GM12878 (cell line): ENCODE measurements at regions not wholly inside any gene's neighbourhood (a gene's known extent, or its start where the extent isn't known, plus 50 kb on each side); places are given as distances from the start of the nearest gene placed in this dataset.

Experiments
- ATAC-seq: fragments of 200-7000 bp; cut with Tn5 transposase; 3 replicates; pipeline ENCODE4 v1.9.1; 2020; ENCODE audit warnings: mild to moderate bottlenecking, moderate library complexity
- BruUV-seq: library from RNA; stranded (reverse); fragments of 400-500 nt; replicated peaks from 2 replicates; lab custom pipeline; 2021; lab: Mats Ljungman, UMichigan
- CTCF ChIA-PET: fragments of 300-600 bp; sonication (Branson Sonifier 250); formaldehyde crosslinking; extraction: SDS; loops from one replicate; lab custom pipeline; 2021; ENCODE audit warnings: inconsistent platforms; lab: Yijun Ruan, JAX
- POLR2A ChIA-PET: fragments of 350-600 bp; formaldehyde crosslinking; extraction: SDS; loops from one replicate; lab custom pipeline; 2021; ENCODE audit warnings: inconsistent platforms; lab: Charles Lee
- RAD21 ChIA-PET: fragments of 300-600 bp; sonication (Branson Sonifier 250); formaldehyde crosslinking; loops from one replicate; lab custom pipeline; 2023; ENCODE audit warnings: antibody characterized with exemption; ENCODE audit not compliant: unreplicated experiment; lab: Charles Lee
- SMC1A ChIA-PET: fragments of 300-600 bp; sonication (Branson Sonifier 250); formaldehyde crosslinking; loops from one replicate; lab custom pipeline; 2023; ENCODE audit not compliant: unreplicated experiment, uncharacterized antibody; lab: Charles Lee
- DNase-seq: peaks from one replicate; pipeline ENCODE4 v3.0.0-alpha.2; 2011; ENCODE audit warnings: low read depth, low spot score
- FAIRE-seq: peaks from 3 replicates; lab custom pipeline; 2011; peaks lifted over from hg19 to GRCh38; lab: Jason Lieb, UNC
- H2AFZ ChIP-seq: 2 replicates; pipeline ENCODE4 v1.6.0; 2011; ENCODE audit warnings: low read depth, low read length, control low read depth; ENCODE audit not compliant: control insufficient read depth
- H3K27ac ChIP-seq: 2 replicates; pipeline ENCODE4 v1.5.1; 2011; ENCODE audit warnings: control low read depth; ENCODE audit not compliant: control insufficient read depth, insufficient read depth
- H3K27me3 ChIP-seq, 2 experiments: replicated peaks in 1 of 2; 2 replicates each; pipeline versions ENCODE4 v1.6.0 to v1.6.1; 2011; ENCODE audit warnings: low read length in 1 of 2; ENCODE audit not compliant: control insufficient read depth in 2 of 2, insufficient read depth in 2 of 2
- H3K36me3 ChIP-seq, 2 experiments: 2 replicates each; pipeline ENCODE4 v1.5.1; 2011; ENCODE audit warnings: low read length in 1 of 2; ENCODE audit not compliant: control insufficient read depth in 2 of 2, insufficient read depth in 2 of 2
- H3K4me1 ChIP-seq: 2 replicates; pipeline ENCODE4 v1.6.1; 2011; ENCODE audit warnings: mild to moderate bottlenecking, low read length, moderate library complexity, mixed read lengths; ENCODE audit not compliant: control insufficient read depth, insufficient read depth
- H3K4me2 ChIP-seq: 2 replicates; pipeline ENCODE4 v1.6.0; 2011; ENCODE audit warnings: control low read depth; ENCODE audit not compliant: control insufficient read depth, insufficient read depth
- H3K4me3 ChIP-seq: fragments of 200-600 bp; sonication (generic); 2 replicates; pipeline ENCODE4 v1.5.1; 2016
- H3K79me2 ChIP-seq: 2 replicates; pipeline ENCODE4 v1.6.0; 2011; ENCODE audit warnings: low read length; ENCODE audit not compliant: control insufficient read depth, insufficient read depth
- H3K9ac ChIP-seq: 2 replicates; pipeline ENCODE4 v1.8.0; 2011; ENCODE audit warnings: low read length, control low read depth, mixed read lengths; ENCODE audit not compliant: control insufficient read depth, insufficient read depth
- H3K9me3 ChIP-seq: replicated peaks from 3 replicates; pipeline ENCODE4 v1.5.1; 2011; ENCODE audit warnings: mild to moderate bottlenecking, low read length; ENCODE audit not compliant: control insufficient read depth, insufficient read depth
- H4K20me1 ChIP-seq: 2 replicates; pipeline ENCODE4 v1.6.0; 2011; ENCODE audit not compliant: control insufficient read depth, insufficient read depth
- BCL11A ChIP-seq: IDR thresholded peaks from 2 replicates; pipeline ENCODE4 v1.6.1; 2011; ENCODE audit warnings: low read depth, low read length
- EP300 ChIP-seq, 2 experiments: fragments of 150-350 bp in 1 of 2; IDR thresholded peaks; 2 replicates each; pipeline ENCODE4 v1.6.1; 2011 to 2012; ENCODE audit warnings: low read depth in 2 of 2, low read length in 2 of 2, borderline replicate concordance in 1 of 2, improper control_type of control experiment in 1 of 2, inconsistent platforms in 1 of 2; ENCODE audit not compliant: control insufficient read depth in 1 of 2
- HDGF ChIP-seq: fragments of 450-650 bp; IDR thresholded peaks from 2 replicates; pipeline ENCODE4 v1.6.1; 2016; ENCODE audit warnings: antibody characterized with exemption
- NFIC ChIP-seq: IDR thresholded peaks from 2 replicates; pipeline ENCODE4 v1.6.1; 2012; ENCODE audit warnings: low read depth, mild to moderate bottlenecking, inconsistent platforms, low read length, moderate library complexity
- NFXL1 ChIP-seq: fragments of 450-650 bp; IDR thresholded peaks from 2 replicates; pipeline ENCODE4 v1.6.1; 2017; ENCODE audit warnings: antibody characterized with exemption, mild to moderate bottlenecking, borderline replicate concordance
- RAD21 ChIP-seq: IDR thresholded peaks from 2 replicates; pipeline ENCODE4 v1.6.1; 2011; ENCODE audit warnings: mild to moderate bottlenecking, low read depth, low read length, moderate library complexity; ENCODE audit not compliant: insufficient read depth
- SUZ12 ChIP-seq: fragments of 200-600 bp; sonication (generic); IDR thresholded peaks from one replicate; pipeline ENCODE4 v1.6.1; 2018; ENCODE audit warnings: antibody characterized with exemption, mild to moderate bottlenecking; ENCODE audit not compliant: unreplicated experiment
- WGBS: methylation state at CpG from one replicate; pipeline ENCODE4 v1.1.6; 2016; ENCODE audit warnings: low lambda C conversion rate; ENCODE audit not compliant: insufficient replicate concordance, insufficient coverage; ENCODE audit errors: missing lambda C conversion rate; 5-methylcytosine and 5-hydroxymethylcytosine counted together
- in situ Hi-C: fragments of 300-500 bp; cut with MboI; formaldehyde crosslinking; loops from 9 replicates; pipeline ENCODE4 v1.14.3; 2018; ENCODE audit warnings: mixed read lengths
- intact Hi-C: fragments of 100-400 bp; cut with micrococcal nuclease; formaldehyde crosslinking; loops from one replicate; pipeline ENCODE4 v1.14.2; 2022; ENCODE audit not compliant: unreplicated experiment

DNA sequence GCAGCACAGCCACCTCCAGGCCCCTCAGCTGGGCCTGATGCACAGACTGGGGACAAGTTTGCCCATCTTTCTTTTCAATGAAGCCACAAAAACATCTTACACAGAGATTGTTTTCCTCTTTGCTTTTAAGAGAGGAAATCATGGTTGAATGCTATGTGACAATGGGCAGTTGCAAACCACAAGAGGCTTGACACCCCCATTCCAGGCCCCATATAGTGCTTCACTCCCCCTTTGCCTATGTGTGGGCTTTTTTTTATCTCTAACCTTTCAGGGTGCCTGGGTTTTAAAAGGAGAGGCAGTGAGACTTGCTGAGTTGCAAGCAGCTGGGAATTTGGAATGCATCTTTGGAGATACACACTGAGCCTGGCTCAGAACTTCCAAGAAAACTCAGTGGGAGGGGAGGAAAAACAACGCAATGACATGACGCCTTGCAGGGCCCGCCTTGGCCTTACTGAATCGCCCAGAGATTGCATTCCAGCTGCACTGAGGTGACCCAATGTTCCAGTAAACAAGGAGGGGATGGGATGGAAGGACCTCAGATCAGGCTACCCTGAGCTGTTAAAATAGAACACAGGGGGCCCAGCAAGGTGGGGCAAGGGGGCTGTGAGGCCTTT lies 145.2 kb upstream of the ZNF648 start:
- no peaks in the 10 kb centered on the region for H3K4me1 ChIP-seq
- H3K9me3 ChIP-seq: no peaks in the 10 kb centered on the region
- FAIRE-seq: no peak
- no peak for DNase-seq
- in situ Hi-C loops (no loop called here), intact Hi-C loops (no loop called here)
- no peak overlapping the region for H3K9ac ChIP-seq
- no peak for ATAC-seq
- POLR2A ChIA-PET: no interaction called here
- 30% methylated on average over 4 of the region's 4 CpGs for WGBS
- SMC1A ChIA-PET: interaction anchor here (1.8 kb wide), 1 partner anchor 63 kb away, joined by 5 read pairs; no protein-coding TSS in a partner anchor
- H3K79me2 ChIP-seq: no peaks in the 10 kb centered on the region
- TF ChIP-seq EP300 (IDR thresholded peaks at IDR 0.05; ENCODE audit: borderline replicate concordance in 1 of 2, control insufficient read depth in 1 of 2, low read depth in 2 of 2, low read length in 2 of 2) (no peak), RAD21 (no peak), HDGF (no peak), SUZ12 (no peak)
- H4K20me1 ChIP-seq: no peaks in the 10 kb centered on the region
- H3K36me3 ChIP-seq: no peaks in the 10 kb centered on the region
- no peak overlapping the region for H3K27ac ChIP-seq
- H3K4me2 ChIP-seq: no peak overlapping the region
- no peaks in the 10 kb centered on the region for H3K27me3 ChIP-seq
- no peak overlapping the region for H3K4me3 ChIP-seq
- BruUV-seq: no TSS peak
- H2AFZ ChIP-seq: no peak overlapping the region
- CTCF ChIA-PET: interaction anchor here (1.4 kb wide), 1 partner anchor 61 kb away, joined by 4 read pairs; no protein-coding TSS in a partner anchor
- RAD21 ChIA-PET: no interaction called here

DNA sequence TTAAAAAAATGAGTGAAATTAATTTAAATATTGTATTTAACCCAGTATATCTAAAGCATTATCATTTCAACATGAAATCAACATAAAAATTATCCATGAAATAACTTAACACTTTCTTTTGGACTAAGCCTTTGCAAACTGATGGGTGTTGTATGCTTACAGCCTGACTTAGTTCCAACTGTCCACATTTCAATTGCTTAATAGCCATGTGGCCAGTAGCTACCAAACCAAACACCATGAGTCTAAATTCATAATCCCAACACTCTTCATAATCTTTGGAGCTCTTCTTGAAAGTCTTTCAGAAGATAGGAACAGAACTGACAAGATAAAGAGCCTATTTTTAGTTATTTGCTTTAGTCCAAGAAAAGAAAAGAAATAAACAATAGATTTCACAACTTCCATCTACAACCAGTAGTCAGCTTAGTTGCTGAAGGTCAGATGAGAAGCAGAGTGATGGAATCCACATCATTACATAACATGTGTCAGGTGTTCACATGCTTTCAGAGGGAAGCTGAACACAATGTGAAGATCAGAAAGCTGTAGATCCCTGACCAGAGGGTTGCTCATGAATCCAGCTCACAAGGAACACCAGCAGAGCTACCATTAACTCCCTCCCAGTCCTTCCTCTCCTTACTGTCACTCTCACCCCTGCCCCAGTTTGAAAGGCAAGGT lies 144.0 kb upstream of the ZNF648 start:
- FAIRE-seq (no peak), ATAC-seq (no peak), DNase-seq (no peak)
- TF ChIP-seq NFIC: no peak
- TF ChIP-seq NFXL1: no peak
- TF ChIP-seq BCL11A: no peak
- in situ Hi-C loops: no loop called here
- H3K4me1 ChIP-seq: no peaks in the 10 kb centered on the region
- CTCF ChIA-PET: interaction anchor here (0.6 to 1.4 kb wide), 2 partner anchors 11 to 60 kb away, joined by 4 read pairs; no protein-coding TSS in a partner anchor
- no peak overlapping the region for H3K9ac ChIP-seq
- no TSS peak for BruUV-seq
- H3K4me2 ChIP-seq: no peak overlapping the region
- H3K27ac ChIP-seq: no peak overlapping the region
- H3K9me3 ChIP-seq: no peaks in the 10 kb centered on the region
- H3K36me3 ChIP-seq: no peaks in the 10 kb centered on the region
- POLR2A ChIA-PET: no interaction called here
- H3K79me2 ChIP-seq: no peaks in the 10 kb centered on the region
- H3K4me3 ChIP-seq: no peak overlapping the region
- intact Hi-C loops: no loop called here
- no peaks in the 10 kb centered on the region for H3K27me3 ChIP-seq
- SMC1A ChIA-PET: interaction anchor here (0.7 to 1.8 kb wide), 4 partner anchors 9 to 62 kb away, joined by 3 to 5 read pairs (median 4); no protein-coding TSS in a partner anchor
- RAD21 ChIA-PET: no interaction called here
- H4K20me1 ChIP-seq: no peaks in the 10 kb centered on the region
- H2AFZ ChIP-seq: no peak overlapping the region
